C1 segment of cervical spinal cord (tissue), 14 donors: ENCODE measurements at regions not wholly inside any gene's neighbourhood (a gene's known extent, or its start where the extent isn't known, plus 50 kb on each side); places are given as distances from the start of the nearest gene placed in this dataset.
"Not testable (repeated sequence)": the region's sequence is repeated elsewhere in the genome, so short reads cannot be mapped to it uniquely, and the experiment has no call there.

Source experiments
- DNase-seq, 14 donors: peaks; one replicate each; lab custom pipeline; 2025; lab: John Stamatoyannopoulos, UW

DNA sequence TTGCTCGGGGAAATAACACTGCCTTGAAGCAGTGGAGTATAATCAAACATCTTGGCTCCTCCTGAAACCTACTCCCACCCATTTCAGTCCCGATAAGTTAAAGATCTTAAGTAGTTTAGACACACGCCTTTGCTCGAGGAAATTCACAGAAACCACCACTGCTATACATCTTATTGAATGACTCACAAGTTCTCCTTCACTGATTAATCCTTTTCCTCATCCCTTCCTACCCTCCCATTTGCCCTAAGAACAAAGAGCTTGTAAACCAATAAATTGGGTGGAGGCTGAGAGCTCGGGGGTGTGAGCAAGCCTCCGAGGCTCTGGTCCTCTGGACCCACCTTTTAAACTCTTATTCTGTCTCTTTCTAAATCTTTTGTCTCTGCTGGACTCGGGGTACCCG, 86.5 kb downstream of the XCL2 start:
- not testable (repeated sequence) for DNase-seq

GRCh38 chr1:168455764-168456163, 88.0 kb downstream of the XCL2 start:
- no peak for DNase-seq

DNA sequence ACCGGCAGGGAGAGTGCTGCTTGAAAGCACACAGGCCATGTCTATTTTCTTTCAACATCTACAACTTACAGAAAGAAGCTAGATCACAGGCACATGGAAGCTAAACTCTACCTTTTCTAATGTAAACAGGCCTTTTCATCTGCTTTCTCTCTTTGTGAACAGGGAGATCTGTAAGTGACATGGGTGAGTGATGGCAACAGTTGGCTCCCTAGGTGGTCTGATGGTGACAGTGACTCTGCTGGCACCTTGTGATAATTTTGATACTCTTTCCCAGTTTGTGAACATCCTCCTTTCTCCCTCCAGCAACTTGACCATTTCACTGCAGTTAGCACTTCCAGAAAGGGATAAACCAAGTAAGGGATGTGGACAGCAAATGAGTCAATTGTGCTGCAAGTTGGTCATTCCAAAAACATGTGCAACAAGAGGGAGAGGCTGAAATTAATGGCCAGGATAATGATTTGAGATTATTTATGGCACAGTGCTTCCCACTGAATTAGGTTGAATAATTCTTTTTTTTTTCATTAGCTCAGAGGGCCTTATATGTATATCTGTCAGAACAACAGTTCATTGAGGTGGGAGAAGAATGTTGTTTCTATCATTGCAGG, 89.5 kb downstream of the XCL2 start:
- no peak for DNase-seq

DNA sequence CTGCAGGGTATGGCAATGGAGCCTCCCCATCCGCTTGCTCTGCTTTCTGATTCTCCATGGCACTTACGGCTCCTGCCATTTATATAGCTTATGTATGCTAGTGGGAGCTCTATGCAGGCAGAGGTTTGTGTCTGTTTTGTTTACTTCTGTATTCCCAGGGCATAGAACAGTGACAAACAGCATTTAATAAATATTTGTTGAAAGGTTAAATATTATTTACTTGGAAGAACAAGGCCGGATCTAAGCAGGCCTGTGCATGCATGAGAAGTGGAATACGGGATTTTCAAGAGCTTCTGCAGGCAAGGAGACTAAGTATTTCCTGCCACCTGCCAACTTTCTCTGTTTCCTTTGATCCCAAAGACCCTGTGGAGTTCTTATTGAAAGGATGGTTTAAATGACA, 90.7 kb downstream of the XCL2 start:
- no peak for DNase-seq

DNA sequence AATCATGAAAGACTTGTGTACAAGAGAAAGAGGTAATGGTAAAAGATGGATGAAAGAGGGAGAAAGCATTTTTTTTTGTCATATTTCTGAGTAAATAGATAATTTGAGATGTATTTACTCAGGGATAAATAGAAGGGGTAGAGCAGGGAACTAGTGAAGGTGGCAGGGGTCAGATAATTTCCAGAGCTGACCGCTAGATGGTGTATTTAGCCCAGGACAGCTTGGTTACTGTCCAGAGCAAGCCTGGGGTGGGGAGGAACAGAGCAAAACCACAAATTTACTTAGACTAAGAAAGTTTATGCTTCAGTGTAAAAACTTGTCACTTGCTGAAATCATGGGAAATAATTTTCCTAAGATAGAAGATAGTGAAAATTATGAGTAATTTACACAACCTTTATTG, 91.5 kb downstream of the XCL2 start:
- no peak for DNase-seq

- no peak for DNase-seq
These were observed 95.9 kb downstream of the XCL2 start for GRCh38 chr1:168447871-168448270.

- DNase-seq: no peak
These were observed 97.7 kb downstream of the XCL2 start for GRCh38 chr1:168446081-168446480.

DNA sequence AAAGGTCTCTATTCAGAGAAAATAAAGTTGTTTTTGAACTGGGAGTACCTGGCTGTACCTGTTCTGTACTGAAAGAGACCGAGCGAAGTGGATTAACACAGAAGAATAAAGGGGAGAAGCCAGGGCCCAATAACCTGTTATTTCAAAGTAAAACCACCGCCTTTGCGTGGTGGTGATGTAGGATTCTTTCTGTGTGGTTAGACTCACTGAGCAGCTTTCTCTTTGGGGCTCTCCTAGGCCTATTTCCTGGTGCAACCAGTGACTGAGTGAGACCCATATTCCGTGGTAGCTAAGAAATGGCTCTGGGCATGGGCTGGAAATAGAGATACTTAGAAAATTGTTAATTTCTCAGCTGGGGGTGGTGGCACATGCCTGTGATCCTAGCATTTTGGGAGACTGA, 99.9 kb downstream of the XCL2 start:
- DNase-seq: no peak

DNA sequence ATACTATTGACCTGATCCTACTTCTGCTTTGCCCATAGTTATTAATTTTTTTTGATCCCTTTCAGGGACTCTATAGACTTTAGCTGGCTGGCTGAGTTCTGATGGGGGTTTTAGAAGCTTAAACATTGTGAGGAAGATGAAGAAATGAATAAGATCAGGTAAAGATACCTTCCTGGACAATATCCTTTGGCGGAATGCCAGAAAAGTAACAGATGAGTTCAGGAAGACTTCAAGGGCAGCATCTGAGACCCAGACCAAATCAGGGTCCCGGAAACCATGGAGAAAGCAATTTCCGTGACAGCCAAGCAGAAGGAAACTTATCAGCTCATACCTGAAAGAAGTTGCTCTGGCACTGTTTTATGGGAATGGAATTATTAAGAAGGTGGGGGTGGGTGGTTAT, 100.4 kb downstream of the XCL2 start:
- no peak for DNase-seq

GRCh38 chr1:168442931-168443330, 100.9 kb downstream of the XCL2 start:
- DNase-seq: no peak

GRCh38 chr1:168441745-168442144, 102.1 kb downstream of the XCL2 start:
- DNase-seq: no peak

GRCh38 chr1:168439456-168440375, 104.1 kb downstream of the XCL2 start:
- peak in 12 of 14 donors; percentile 9 to 82 (median 24) for DNase-seq

GRCh38 chr1:168438626-168439025, 105.2 kb downstream of the XCL2 start:
- no peak for DNase-seq

DNA sequence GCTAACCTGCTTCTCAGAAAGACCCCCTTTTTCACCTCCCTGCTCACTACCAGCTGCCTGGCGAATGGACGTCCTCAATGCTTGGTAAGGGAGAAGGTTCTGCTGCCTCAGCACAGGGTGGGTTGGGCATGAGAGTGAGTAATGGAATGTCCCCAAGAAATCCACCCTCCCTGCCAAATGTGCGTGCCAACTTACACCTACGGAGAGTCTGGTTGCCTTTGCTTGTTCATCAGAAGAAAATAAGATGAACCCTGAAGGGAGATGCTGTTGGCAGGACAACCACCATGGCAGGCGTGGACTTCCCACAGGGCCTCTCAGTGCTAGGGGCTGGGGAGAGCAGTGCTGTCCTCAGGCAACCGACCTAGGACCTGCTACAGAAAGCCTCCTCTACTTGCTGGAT, 106.0 kb downstream of the XCL2 start:
- no peak for DNase-seq

GRCh38 chr1:168435439-168435838, 108.4 kb downstream of the XCL2 start:
- no peak for DNase-seq

- no peak for DNase-seq
These were observed 110.6 kb downstream of the XCL2 start for GRCh38 chr1:168433238-168433637.

GRCh38 chr1:168431882-168432281, 111.9 kb downstream of the XCL2 start:
- DNase-seq: no peak

DNA sequence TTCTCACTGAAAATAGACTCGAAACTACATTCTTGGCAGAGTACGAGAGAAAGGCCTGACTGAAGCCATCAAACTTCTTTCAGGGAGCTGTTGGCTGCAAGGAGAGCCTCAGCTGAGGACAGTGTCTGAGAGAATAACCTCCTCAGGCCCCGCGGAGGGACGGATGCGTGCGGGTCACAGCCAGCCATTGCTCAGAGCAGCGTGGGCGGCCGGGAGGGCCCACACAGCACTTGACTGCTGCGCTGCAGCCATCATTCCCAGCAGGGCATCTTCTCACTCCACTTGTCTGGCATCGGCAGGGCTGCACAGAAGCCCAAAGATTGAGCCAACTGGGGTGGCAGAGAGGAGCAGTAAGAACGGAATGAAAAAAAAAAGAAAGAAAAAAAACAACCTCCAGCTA, 113.5 kb downstream of the XCL2 start:
- peak in 1 of 14 donors; percentile 65 for DNase-seq

DNA sequence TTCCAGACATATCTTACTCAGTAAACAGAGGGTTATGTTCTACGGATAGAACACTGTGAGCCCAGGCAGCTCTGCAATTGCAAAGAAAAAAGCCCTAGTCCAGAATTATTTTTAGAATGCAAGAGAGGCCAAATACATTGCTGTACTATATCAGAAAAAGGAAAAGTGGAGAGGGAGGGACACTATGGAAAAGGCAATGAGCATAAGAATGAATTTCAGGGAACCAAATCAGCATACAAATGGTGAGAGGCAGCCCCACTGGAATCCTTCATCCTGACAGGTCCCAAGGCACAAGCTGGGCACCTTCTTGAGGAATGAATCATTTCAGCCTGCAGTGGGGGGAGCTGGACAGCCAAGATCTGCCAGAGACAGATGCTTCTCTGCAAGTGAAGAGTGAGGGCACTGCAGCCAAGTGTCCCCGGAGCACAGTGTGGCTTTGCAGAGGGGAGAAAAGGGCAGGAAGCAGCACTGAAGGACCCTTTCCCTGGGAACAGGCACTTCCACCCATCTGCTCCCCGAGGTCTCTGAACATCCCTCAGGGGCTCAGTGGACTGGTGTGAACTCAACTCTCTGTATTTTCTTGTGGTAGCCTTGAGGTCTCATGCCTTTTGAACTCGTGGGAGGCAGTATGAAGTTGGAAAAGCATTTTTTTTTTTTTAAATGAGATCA, 115.6 kb downstream of the XCL2 start:
- DNase-seq: peak in 2 of 14 donors; percentile 14 to 76

DNA sequence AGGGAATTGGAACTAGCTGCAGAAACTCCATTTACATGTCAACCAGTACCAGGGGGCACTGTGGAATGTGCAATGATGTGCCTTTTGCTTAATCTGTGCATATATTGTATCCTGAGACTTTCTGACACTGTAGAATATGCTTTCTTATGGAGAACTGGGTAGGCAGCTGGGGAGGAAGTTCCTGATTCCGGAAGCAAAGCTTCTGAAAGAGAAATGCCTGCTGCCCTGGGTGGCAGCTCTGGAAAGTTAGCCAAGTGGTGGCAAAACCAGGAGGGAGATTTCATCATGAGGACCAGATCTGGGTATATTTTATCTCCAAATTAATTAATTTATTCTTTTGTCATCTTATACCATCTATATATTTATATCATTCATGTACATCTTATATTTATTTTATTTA, 116.7 kb downstream of the XCL2 start:
- DNase-seq: no peak

GRCh38 chr1:168424281-168424680, 119.5 kb downstream of the XCL2 start:
- no peak for DNase-seq

DNA sequence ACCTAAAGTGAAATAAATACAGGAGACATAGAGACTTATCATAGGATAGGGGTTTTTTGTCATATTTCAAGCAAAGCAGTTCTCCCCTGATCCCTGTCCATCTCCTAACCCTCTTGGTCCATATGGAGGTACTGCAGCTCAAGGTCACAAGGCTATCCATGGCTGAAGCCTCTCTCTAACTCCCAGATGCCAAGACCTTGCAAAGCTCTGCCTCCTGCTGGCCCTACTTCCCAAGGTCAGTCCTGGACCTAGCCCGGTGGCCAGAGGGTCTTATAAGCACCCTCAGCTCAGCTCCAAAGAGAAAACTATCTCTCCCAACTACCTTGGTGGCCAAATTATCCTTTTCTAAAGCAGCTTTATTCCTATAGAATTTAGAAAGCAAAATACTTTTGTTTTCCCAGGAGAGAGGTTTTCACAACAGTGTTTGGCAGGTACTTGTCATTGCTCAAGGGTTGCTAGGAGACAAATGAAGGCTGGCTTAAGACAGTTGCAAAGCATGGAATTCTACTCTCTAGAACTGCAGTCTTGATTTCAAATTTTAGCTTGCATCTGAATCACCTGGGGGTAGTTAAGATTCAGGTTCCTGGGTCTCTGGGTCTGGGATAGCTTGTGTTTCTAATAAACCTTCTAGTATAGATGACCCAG, 121.5 kb downstream of the XCL2 start:
- no peak for DNase-seq
